Prostate gland (tissue), 2 donors: ENCODE measurements at regions not wholly inside any gene's neighbourhood (a gene's known extent, or its start where the extent isn't known, plus 50 kb on each side); places are given as distances from the start of the nearest gene placed in this dataset.

Experiments used
- DNase-seq: peaks from one replicate; pipeline ENCODE4 v3.0.0-alpha.2; 2019; ENCODE audit warnings: low spot score
- H3K27ac ChIP-seq, 2 donors: fragments of 200-600 bp; sonication (generic); 2 replicates each; pipeline ENCODE4 v1.5.1; 2017 to 2019
- H3K27me3 ChIP-seq: fragments of 200-600 bp; sonication (generic); replicated peaks from 2 replicates; pipeline ENCODE4 v1.5.1; 2019; ENCODE audit not compliant: insufficient read depth
- H3K36me3 ChIP-seq, 2 donors: fragments of 200-600 bp; sonication (generic); 1 replicate in 1 of 2; 2 replicates in 1 of 2; pipeline versions ENCODE4 v1.5.1 to v1.8.1; 2017 to 2019
- H3K4me1 ChIP-seq: fragments of 200-600 bp; sonication (generic); replicated peaks from 2 replicates; pipeline ENCODE4 v1.5.1; 2019
- H3K4me3 ChIP-seq, 2 donors: fragments of 200-600 bp; sonication (generic); 2 replicates each; pipeline ENCODE4 v1.5.1; 2017 to 2019
- H3K9me3 ChIP-seq: fragments of 200-600 bp; sonication (generic); 2 replicates; pipeline ENCODE4 v1.5.1; 2017
- CTCF ChIP-seq, 4 experiments: fragments of 200-600 bp in 2 of 4; fragments of 450-650 bp in 2 of 4; sonication (generic) in 2 of 4; IDR thresholded peaks; 1 replicate in 3 of 4; 2 replicates in 1 of 4; pipeline ENCODE4 v1.5.1; 2016 to 2019; ENCODE audit warnings: antibody characterized with exemption in 4 of 4, mild to moderate bottlenecking in 2 of 4, moderate library complexity in 2 of 4
- POLR2A ChIP-seq: fragments of 450-650 bp; IDR thresholded peaks from one replicate; pipeline ENCODE4 v1.6.1; 2016; ENCODE audit warnings: antibody characterized with exemption, mild to moderate bottlenecking
- POLR2AphosphoS5 ChIP-seq: sonication (generic); formaldehyde crosslinking; IDR thresholded peaks from one replicate; pipeline ENCODE4 v1.6.1; 2017; ENCODE audit warnings: antibody characterized with exemption
- WGBS: methylation state at CpG from one replicate; pipeline ENCODE4 v1.1.5; 2018; 5-methylcytosine and 5-hydroxymethylcytosine counted together
- intact Hi-C: fragments of 100-400 bp; cut with DNase I; formaldehyde crosslinking; loops from one replicate; pipeline ENCODE4 v1.14.2; 2022

- intact Hi-C loops = no loop called here
- H3K4me3 ChIP-seq = no peak overlapping the region
Observed at GRCh38 chr6:47360388-47360787, 50.7 kb upstream of the TNFRSF21 start.

GRCh38 chr6:47362857-47363461, 53.3 kb upstream of the TNFRSF21 start:
- H3K9me3 ChIP-seq = no peaks in the 10 kb centered on the region
- intact Hi-C loops = no loop called here
- 84% methylated on average over 10 of the region's 10 CpGs for WGBS
- no peaks in the 10 kb centered on the region for H3K4me1 ChIP-seq
- no peak overlapping the region for H3K4me3 ChIP-seq
- DNase-seq = no peak
- no peaks in the 10 kb centered on the region for H3K36me3 ChIP-seq
- H3K27ac ChIP-seq = no peak overlapping the region
- TF ChIP-seq POLR2AphosphoS5 (no peak), CTCF (IDR thresholded peaks at IDR 0.05) (no peak), POLR2A (no peak)
- no peaks in the 10 kb centered on the region for H3K27me3 ChIP-seq

More at GRCh38 chr6:47360388-47360787, 50.7 kb upstream of the TNFRSF21 start:
- no peaks in the 10 kb centered on the region for H3K9me3 ChIP-seq
- H3K36me3 ChIP-seq = no peaks in the 10 kb centered on the region
- TF ChIP-seq POLR2AphosphoS5 (no peak), CTCF (IDR thresholded peaks at IDR 0.05) (no peak), POLR2A (no peak)
- no peaks in the 10 kb centered on the region for H3K4me1 ChIP-seq
- DNase-seq = no peak
- H3K27ac ChIP-seq = no peak overlapping the region
- H3K27me3 ChIP-seq = no peaks in the 10 kb centered on the region

GRCh38 chr6:47363736-47364135, 54.0 kb upstream of the TNFRSF21 start:
- intact Hi-C loops = no loop called here
- H3K36me3 ChIP-seq = no peaks in the 10 kb centered on the region
- no peaks in the 10 kb centered on the region for H3K9me3 ChIP-seq
- TF ChIP-seq POLR2AphosphoS5 = no peak
- no peak for TF ChIP-seq POLR2A
- TF ChIP-seq CTCF (IDR thresholded peaks at IDR 0.05) = no peak
- DNase-seq = no peak
- H3K4me1 ChIP-seq = no peaks in the 10 kb centered on the region
- H3K4me3 ChIP-seq = no peak overlapping the region
- H3K27ac ChIP-seq = no peak overlapping the region
- no peaks in the 10 kb centered on the region for H3K27me3 ChIP-seq

- H3K36me3 ChIP-seq = no peaks in the 10 kb centered on the region
- H3K4me3 ChIP-seq = no peak overlapping the region
- H3K27ac ChIP-seq = no peak overlapping the region
- intact Hi-C loops = no loop called here
- DNase-seq = no peak
- WGBS = 86% methylated on average over 2 of the region's 2 CpGs
- no peaks in the 10 kb centered on the region for H3K4me1 ChIP-seq
- H3K9me3 ChIP-seq = no peaks in the 10 kb centered on the region
- no peaks in the 10 kb centered on the region for H3K27me3 ChIP-seq
- TF ChIP-seq CTCF (IDR thresholded peaks at IDR 0.05) (no peak), POLR2A (no peak), POLR2AphosphoS5 (no peak)
Observed at GRCh38 chr6:47366335-47366890, 56.7 kb upstream of the TNFRSF21 start.

- no peak for TF ChIP-seq CTCF (IDR thresholded peaks at IDR 0.05)
- no peak for TF ChIP-seq POLR2A
- no peak for TF ChIP-seq POLR2AphosphoS5
- Histone ChIP-seq H3K4me3 (no peak overlapping the region), H3K27ac (no peak overlapping the region), H3K36me3 (no peaks in the 10 kb centered on the region), H3K27me3 (no peaks in the 10 kb centered on the region), H3K4me1 (no peaks in the 10 kb centered on the region), H3K9me3 (no peaks in the 10 kb centered on the region)
- intact Hi-C loops = no loop called here
- DNase-seq = no peak
- WGBS = 89% methylated on average over 6 of the region's 6 CpGs
Observed at GRCh38 chr6:47371139-47371869, 61.6 kb upstream of the TNFRSF21 start.
